ENCODE measurements at regions not wholly inside any gene's neighbourhood (a gene's known extent, or its start where the extent isn't known, plus 50 kb on each side); places are given as distances from the start of the nearest gene placed in this dataset.

DNA sequence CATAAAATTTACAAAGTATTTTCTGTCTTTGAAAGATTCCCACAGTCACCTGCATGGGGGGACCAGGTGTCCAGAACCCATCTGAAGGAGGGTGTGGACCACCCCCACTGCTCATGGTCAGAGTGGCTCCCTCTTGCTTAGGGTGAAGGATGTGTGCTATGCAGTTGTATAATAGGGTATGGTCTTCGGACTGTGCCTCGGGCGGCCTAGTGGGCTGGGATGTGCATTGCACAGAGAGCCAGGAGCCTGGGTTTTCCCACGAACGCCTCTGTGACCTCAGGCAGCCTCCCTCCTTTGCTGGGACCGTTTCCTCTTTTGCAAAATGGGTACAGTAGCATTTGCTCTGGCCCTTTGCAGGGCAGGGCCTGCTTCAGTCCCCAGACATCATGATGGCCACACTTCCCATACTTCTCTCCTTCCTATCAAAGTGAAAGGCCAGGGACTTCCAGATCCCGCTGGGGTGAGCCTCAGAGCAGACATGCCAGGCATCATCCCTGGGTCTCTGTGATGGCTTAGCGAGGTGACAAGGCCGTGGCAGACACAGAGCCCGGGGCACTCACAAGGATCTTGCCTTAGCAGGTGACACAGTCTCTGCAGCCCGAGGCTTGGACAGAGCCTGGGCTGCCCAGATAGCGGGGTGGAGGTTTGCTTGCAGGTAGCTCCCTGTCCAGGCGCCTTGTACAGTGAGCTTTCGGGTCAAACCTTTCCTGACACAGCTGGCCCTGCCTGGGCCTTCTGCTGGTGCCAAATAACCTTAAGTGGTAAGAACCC, 59.4 kb upstream of the ZNF536 start:
- no peak overlapping the region for H2BK120ac ChIP-seq (ENCODE audit: low read depth, low read length)
- H4K20me1 ChIP-seq (ENCODE audit: insufficient read depth, low read length), result no peaks in the 10 kb centered on the region
- H3K18ac ChIP-seq (ENCODE audit: low read depth, low read length), result no peak overlapping the region
- no TSS peak for BruUV-seq (replicated peaks)
- dilution Hi-C loops (cut with HindIII; ENCODE audit: low sequenced_read_pairs, unreplicated experiment), result no loop called here
- in situ Hi-C loops (cut with MboI; ENCODE audit: low sequenced_read_pairs), result no loop called here
- H3K56ac ChIP-seq (ENCODE audit: extremely low read depth, insufficient read depth, low read length), result no peak overlapping the region
- H3K36me3 ChIP-seq (ENCODE audit: control insufficient read depth, insufficient read depth, low read length), result no peaks in the 10 kb centered on the region
- intact Hi-C loops (cut with micrococcal nuclease), result no loop called here
- H3K9me3 ChIP-seq (ENCODE audit: control insufficient read depth, insufficient read depth, low read length), result peaks cover 43% of the 10 kb centered on the region
- no peak overlapping the region for H2AK5ac ChIP-seq (ENCODE audit: low read depth, low read length)
- H3K9me1 ChIP-seq (ENCODE audit: insufficient read depth, low read length), result no peaks in the 10 kb centered on the region
- no peak overlapping the region for H3K4me3 ChIP-seq (ENCODE audit: insufficient read depth, low read depth, low read length)
- H2BK20ac ChIP-seq (ENCODE audit: low read depth, low read length), result no peak overlapping the region
- H4K5ac ChIP-seq (ENCODE audit: low read depth, low read length), result no peak overlapping the region
- no peak overlapping the region for H3K4ac ChIP-seq (ENCODE audit: low read depth, low read length)
- H3K4me1 ChIP-seq (ENCODE audit: control insufficient read depth, insufficient read depth, low read length), result no peaks in the 10 kb centered on the region
- no peak overlapping the region for H4K8ac ChIP-seq (ENCODE audit: low read depth in 2 of 2, low read length in 2 of 2)
- CTCF ChIA-PET, result no interaction called here
- no peaks in the 10 kb centered on the region for H3K79me1 ChIP-seq (ENCODE audit: low read depth in 1 of 2, low read length in 2 of 2)
- no peaks in the 10 kb centered on the region for H3K27me3 ChIP-seq (ENCODE audit: control insufficient read depth, insufficient read depth, low read length)
- POLR2A ChIA-PET (ENCODE audit: unreplicated experiment), result no interaction called here
- no peak overlapping the region for H3K4me2 ChIP-seq (ENCODE audit: low read depth, low read length)
- no peak overlapping the region for H3K23ac ChIP-seq (ENCODE audit: low read depth, low read length)
- no peak overlapping the region for H2BK15ac ChIP-seq (ENCODE audit: low read depth, low read length)
- H3K14ac ChIP-seq (replicated peaks; ENCODE audit: low read depth, low read length), result no peak overlapping the region
- H4K91ac ChIP-seq (ENCODE audit: insufficient read depth, low read depth, low read length), result no peak overlapping the region
- H2BK5ac ChIP-seq (ENCODE audit: low read depth, low read length, poor library complexity, severe bottlenecking), result no peak overlapping the region
- DNase-seq (no peak), ATAC-seq (ENCODE audit: low read depth) (no peak)
- no peak overlapping the region for H3K27ac ChIP-seq (ENCODE audit: insufficient read depth, low read length)
- H2AK9ac ChIP-seq (replicated peaks; ENCODE audit: low read depth, low read length, poor library complexity), result no peak overlapping the region
- H3K9ac ChIP-seq (ENCODE audit: low read depth, low read length), result no peak overlapping the region
- 76% methylated on average over 5 of the region's 14 CpGs; no CpG with 5 or more reads in 1 of the 2 experiments for WGBS, 2 experiments (ENCODE audit: extremely low coverage in 2 of 2, insufficient read length in 1 of 2)
- TF ChIP-seq MAFK (IDR thresholded peaks at IDR 0.05; ENCODE audit: low read depth, low read length) (no peak), RFX5 (IDR thresholded peaks at IDR 0.05; ENCODE audit: low read depth, low read length) (no peak), RAD21 (IDR thresholded peaks at IDR 0.05; ENCODE audit: low read length) (no peak), MAZ (IDR thresholded peaks at IDR 0.05; ENCODE audit: borderline replicate concordance, low read depth, low read length) (no peak), FOS (IDR thresholded peaks at IDR 0.05; ENCODE audit: low read depth, low read length) (no peak), USF2 (IDR thresholded peaks at IDR 0.05; ENCODE audit: low read depth, low read length) (no peak), CHD1 (IDR thresholded peaks at IDR 0.05; ENCODE audit: low read depth, low read length) (no peak), CEBPB (IDR thresholded peaks at IDR 0.05; ENCODE audit: low read depth, low read length) (no peak), ELK1 (IDR thresholded peaks at IDR 0.05; ENCODE audit: borderline replicate concordance, low read depth, low read length) (no peak), CTCF (conservative IDR thresholded peaks at IDR 0.05; ENCODE audit: low read depth, low read length) (no peak)
- no peak overlapping the region for H2AFZ ChIP-seq (replicated peaks; ENCODE audit: low read length, poor library complexity)

Data from IMR-90 (cell line).